HG02678 (cell line): ENCODE measurements at regions not wholly inside any gene's neighbourhood (a gene's known extent, or its start where the extent isn't known, plus 50 kb on each side); places are given as distances from the start of the nearest gene placed in this dataset.

ENCODE experiments used
- ATAC-seq: cut with Tn5 transposase; IDR thresholded peaks from one replicate; pipeline ENCODE4 v1.9.1; 2021; ENCODE audit warnings: mild to moderate bottlenecking, moderate library complexity; ENCODE audit not compliant: unreplicated experiment

GRCh38 chr10:111200505-111201186 is 123.8 kb downstream of the ADRA2A start:
- ATAC-seq, result no peak

- no peak for ATAC-seq
Observed at GRCh38 chr10:111203615-111204014, 126.8 kb downstream of the ADRA2A start.

GRCh38 chr10:111204838-111205237 is 128.0 kb downstream of the ADRA2A start:
- no peak for ATAC-seq

- ATAC-seq, result no peak
Observed at GRCh38 chr10:111206521-111206920, 129.7 kb downstream of the ADRA2A start.

GRCh38 chr10:111207500-111207899 is 130.7 kb downstream of the ADRA2A start:
- no peak for ATAC-seq

- ATAC-seq, result no peak
Observed at GRCh38 chr10:111208951-111209350, 132.1 kb downstream of the ADRA2A start.

GRCh38 chr10:111209692-111210091 is 132.9 kb downstream of the ADRA2A start:
- no peak for ATAC-seq

- no peak for ATAC-seq
Observed at GRCh38 chr10:111211241-111211640, 134.4 kb downstream of the ADRA2A start.

GRCh38 chr10:111211706-111212105 is 134.9 kb downstream of the ADRA2A start:
- no peak for ATAC-seq

GRCh38 chr10:111221682-111222480 is 145.1 kb downstream of the ADRA2A start:
- ATAC-seq, result no peak

GRCh38 chr10:111222961-111223360 is 146.1 kb downstream of the ADRA2A start:
- ATAC-seq, result no peak

- no peak for ATAC-seq
Observed at GRCh38 chr10:111231779-111232178, 154.9 kb downstream of the ADRA2A start.

- no peak for ATAC-seq
Observed at GRCh38 chr10:111233439-111233838, 156.6 kb downstream of the ADRA2A start.

- no peak for ATAC-seq
Observed at GRCh38 chr10:111234234-111234913, 157.5 kb downstream of the ADRA2A start.

GRCh38 chr10:111234914-111235302 is 158.1 kb downstream of the ADRA2A start:
- ATAC-seq, result no peak

- no peak for ATAC-seq
Observed at GRCh38 chr10:111240348-111240747, 163.5 kb downstream of the ADRA2A start.

- no peak for ATAC-seq
Observed at GRCh38 chr10:111243126-111243525, 166.3 kb downstream of the ADRA2A start.

GRCh38 chr10:111246136-111246535 is 169.3 kb downstream of the ADRA2A start:
- no peak for ATAC-seq

GRCh38 chr10:111246814-111247452 is 170.1 kb downstream of the ADRA2A start:
- ATAC-seq, result no peak

GRCh38 chr10:111247781-111248389 is 171.1 kb downstream of the ADRA2A start:
- ATAC-seq, result no peak

- no peak for ATAC-seq
Observed at GRCh38 chr10:111249925-111250324, 173.1 kb downstream of the ADRA2A start.
